K562 (cell line): ENCODE measurements at regions not wholly inside any gene's neighbourhood (a gene's known extent, or its start where the extent isn't known, plus 50 kb on each side); places are given as distances from the start of the nearest gene placed in this dataset.

Source experiments
- ATF7 ChIP-seq: fragments of 450-650 bp; IDR thresholded peaks from 2 replicates; pipeline ENCODE4 v1.7.1; 2014; ENCODE audit warnings: mild to moderate bottlenecking, moderate library complexity
- FOS ChIP-seq: IDR thresholded peaks from 3 replicates; pipeline ENCODE4 v1.6.1; 2011; ENCODE audit not compliant: insufficient read length; ENCODE audit errors: extremely low read depth
- L3MBTL2 ChIP-seq: fragments of 450-650 bp; IDR thresholded peaks from 2 replicates; pipeline ENCODE4 v1.6.1; 2016; ENCODE audit warnings: mild to moderate bottlenecking, moderate library complexity
- MBD2 ChIP-seq: sonication (generic); IDR thresholded peaks from 2 replicates; pipeline ENCODE4 v1.6.1; 2016; ENCODE audit warnings: low read depth, borderline replicate concordance
- PHB ChIP-seq: fragments of 250-450 bp; sonication (Bioruptor Pico); IDR thresholded peaks from 2 replicates; pipeline ENCODE4 v1.5.0; 2021
- ZFX ChIP-seq: sonication (generic); formaldehyde crosslinking; IDR thresholded peaks from 2 replicates; pipeline ENCODE4 v1.8.0; 2022; ENCODE audit warnings: mild to moderate bottlenecking, missing genetic modification reagents, moderate library complexity
- ZNF695 ChIP-seq: fragments of 450-650 bp; formaldehyde crosslinking; IDR thresholded peaks from 2 replicates; pipeline ENCODE4 v1.4.0; 2020; ENCODE audit warnings: mild to moderate bottlenecking, moderate library complexity
- ZNF830 ChIP-seq: fragments of 250-450 bp; sonication (Bioruptor Pico); IDR thresholded peaks from 2 replicates; pipeline ENCODE4 v1.5.0; 2021; ENCODE audit warnings: mild to moderate bottlenecking
- TF ChIP-seq, protein P1 (sequence below): fragments of 250-450 bp; sonication (Bioruptor Pico); IDR thresholded peaks from 2 replicates; pipeline ENCODE4 v1.9.0; 2021; ENCODE audit warnings: mild to moderate bottlenecking, inconsistent platforms
- TF ChIP-seq, protein P2 (sequence below): fragments of 450-650 bp; IDR thresholded peaks from 2 replicates; pipeline ENCODE4 v1.6.1; 2018; ENCODE audit not compliant: partially characterized antibody
- TF ChIP-seq, protein P3 (sequence below): fragments of 450-650 bp; conservative IDR thresholded peaks from 2 replicates; pipeline ENCODE4 v1.6.1; 2016; ENCODE audit warnings: missing genetic modification characterization, low read depth, mild to moderate bottlenecking, missing compliant biosample characterization, moderate library complexity
- TF ChIP-seq, protein P4 (sequence below): sonication (generic); formaldehyde crosslinking; IDR thresholded peaks from 2 replicates; pipeline ENCODE4 v1.8.0; 2022; ENCODE audit warnings: mild to moderate bottlenecking, missing genetic modification reagents
- TF ChIP-seq, protein P5 (sequence below): fragments of 150-350 bp; IDR thresholded peaks from 2 replicates; pipeline ENCODE4 v1.6.1; 2014; ENCODE audit warnings: low read depth, mild to moderate bottlenecking, low read length, borderline replicate concordance

DNA sequence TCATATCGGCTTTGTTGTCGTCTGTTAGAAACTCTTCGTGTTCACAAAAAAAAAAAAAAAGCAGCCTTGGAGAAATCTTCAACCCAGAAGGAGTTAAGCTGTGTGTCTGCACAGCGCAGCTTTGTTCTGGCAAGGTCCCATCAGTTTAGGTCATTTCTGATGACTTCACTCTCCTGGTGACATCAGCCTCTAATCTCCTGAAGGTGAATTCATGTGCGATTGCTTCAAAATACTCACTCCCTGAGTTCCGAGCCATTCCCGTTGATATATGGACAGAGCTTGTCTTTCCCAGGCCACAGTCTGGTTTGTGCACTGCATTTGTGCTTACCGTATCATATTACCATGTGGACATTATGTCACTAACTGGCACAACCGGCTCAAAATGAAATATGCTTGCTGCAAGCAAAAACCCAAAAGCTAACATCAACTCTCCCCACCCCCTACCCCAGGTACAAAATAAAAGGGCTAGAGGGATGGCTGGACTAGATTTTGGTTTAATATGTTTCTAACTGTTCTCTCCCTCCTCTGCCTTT, 342.4 kb downstream of the KCNRG start (continued):
- TF ChIP-seq, protein P1, sequence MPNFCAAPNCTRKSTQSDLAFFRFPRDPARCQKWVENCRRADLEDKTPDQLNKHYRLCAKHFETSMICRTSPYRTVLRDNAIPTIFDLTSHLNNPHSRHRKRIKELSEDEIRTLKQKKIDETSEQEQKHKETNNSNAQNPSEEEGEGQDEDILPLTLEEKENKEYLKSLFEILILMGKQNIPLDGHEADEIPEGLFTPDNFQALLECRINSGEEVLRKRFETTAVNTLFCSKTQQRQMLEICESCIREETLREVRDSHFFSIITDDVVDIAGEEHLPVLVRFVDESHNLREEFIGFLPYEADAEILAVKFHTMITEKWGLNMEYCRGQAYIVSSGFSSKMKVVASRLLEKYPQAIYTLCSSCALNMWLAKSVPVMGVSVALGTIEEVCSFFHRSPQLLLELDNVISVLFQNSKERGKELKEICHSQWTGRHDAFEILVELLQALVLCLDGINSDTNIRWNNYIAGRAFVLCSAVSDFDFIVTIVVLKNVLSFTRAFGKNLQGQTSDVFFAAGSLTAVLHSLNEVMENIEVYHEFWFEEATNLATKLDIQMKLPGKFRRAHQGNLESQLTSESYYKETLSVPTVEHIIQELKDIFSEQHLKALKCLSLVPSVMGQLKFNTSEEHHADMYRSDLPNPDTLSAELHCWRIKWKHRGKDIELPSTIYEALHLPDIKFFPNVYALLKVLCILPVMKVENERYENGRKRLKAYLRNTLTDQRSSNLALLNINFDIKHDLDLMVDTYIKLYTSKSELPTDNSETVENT (CRISPR knock-in tag): no peak
- TF ChIP-seq, protein P2, sequence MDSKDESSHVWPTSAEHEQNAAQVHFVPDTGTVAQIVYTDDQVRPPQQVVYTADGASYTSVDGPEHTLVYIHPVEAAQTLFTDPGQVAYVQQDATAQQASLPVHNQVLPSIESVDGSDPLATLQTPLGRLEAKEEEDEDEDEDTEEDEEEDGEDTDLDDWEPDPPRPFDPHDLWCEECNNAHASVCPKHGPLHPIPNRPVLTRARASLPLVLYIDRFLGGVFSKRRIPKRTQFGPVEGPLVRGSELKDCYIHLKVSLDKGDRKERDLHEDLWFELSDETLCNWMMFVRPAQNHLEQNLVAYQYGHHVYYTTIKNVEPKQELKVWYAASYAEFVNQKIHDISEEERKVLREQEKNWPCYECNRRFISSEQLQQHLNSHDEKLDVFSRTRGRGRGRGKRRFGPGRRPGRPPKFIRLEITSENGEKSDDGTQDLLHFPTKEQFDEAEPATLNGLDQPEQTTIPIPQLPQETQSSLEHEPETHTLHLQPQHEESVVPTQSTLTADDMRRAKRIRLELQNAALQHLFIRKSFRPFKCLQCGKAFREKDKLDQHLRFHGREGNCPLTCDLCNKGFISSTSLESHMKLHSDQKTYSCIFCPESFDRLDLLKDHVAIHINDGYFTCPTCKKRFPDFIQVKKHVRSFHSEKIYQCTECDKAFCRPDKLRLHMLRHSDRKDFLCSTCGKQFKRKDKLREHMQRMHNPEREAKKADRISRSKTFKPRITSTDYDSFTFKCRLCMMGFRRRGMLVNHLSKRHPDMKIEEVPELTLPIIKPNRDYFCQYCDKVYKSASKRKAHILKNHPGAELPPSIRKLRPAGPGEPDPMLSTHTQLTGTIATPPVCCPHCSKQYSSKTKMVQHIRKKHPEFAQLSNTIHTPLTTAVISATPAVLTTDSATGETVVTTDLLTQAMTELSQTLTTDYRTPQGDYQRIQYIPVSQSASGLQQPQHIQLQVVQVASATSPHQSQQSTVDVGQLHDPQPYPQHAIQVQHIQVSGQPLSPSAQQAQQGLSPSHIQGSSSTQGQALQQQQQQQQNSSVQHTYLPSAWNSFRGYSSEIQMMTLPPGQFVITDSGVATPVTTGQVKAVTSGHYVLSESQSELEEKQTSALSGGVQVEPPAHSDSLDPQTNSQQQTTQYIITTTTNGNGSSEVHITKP: no peak
- TF ChIP-seq PHB (no peak), ZFX (CRISPR knock-in tag) (no peak), ZNF695 (CRISPR knock-in tag) (no peak), L3MBTL2 (peak; percentile 38; the same call in 1 of the 2 replicates), ZNF830 (CRISPR knock-in tag) (no peak), MBD2 (no peak), FOS (no peak), ATF7 (peak; percentile 97)
- TF ChIP-seq, protein P3, sequence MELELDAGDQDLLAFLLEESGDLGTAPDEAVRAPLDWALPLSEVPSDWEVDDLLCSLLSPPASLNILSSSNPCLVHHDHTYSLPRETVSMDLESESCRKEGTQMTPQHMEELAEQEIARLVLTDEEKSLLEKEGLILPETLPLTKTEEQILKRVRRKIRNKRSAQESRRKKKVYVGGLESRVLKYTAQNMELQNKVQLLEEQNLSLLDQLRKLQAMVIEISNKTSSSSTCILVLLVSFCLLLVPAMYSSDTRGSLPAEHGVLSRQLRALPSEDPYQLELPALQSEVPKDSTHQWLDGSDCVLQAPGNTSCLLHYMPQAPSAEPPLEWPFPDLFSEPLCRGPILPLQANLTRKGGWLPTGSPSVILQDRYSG (tag): no peak
- TF ChIP-seq, protein P4, sequence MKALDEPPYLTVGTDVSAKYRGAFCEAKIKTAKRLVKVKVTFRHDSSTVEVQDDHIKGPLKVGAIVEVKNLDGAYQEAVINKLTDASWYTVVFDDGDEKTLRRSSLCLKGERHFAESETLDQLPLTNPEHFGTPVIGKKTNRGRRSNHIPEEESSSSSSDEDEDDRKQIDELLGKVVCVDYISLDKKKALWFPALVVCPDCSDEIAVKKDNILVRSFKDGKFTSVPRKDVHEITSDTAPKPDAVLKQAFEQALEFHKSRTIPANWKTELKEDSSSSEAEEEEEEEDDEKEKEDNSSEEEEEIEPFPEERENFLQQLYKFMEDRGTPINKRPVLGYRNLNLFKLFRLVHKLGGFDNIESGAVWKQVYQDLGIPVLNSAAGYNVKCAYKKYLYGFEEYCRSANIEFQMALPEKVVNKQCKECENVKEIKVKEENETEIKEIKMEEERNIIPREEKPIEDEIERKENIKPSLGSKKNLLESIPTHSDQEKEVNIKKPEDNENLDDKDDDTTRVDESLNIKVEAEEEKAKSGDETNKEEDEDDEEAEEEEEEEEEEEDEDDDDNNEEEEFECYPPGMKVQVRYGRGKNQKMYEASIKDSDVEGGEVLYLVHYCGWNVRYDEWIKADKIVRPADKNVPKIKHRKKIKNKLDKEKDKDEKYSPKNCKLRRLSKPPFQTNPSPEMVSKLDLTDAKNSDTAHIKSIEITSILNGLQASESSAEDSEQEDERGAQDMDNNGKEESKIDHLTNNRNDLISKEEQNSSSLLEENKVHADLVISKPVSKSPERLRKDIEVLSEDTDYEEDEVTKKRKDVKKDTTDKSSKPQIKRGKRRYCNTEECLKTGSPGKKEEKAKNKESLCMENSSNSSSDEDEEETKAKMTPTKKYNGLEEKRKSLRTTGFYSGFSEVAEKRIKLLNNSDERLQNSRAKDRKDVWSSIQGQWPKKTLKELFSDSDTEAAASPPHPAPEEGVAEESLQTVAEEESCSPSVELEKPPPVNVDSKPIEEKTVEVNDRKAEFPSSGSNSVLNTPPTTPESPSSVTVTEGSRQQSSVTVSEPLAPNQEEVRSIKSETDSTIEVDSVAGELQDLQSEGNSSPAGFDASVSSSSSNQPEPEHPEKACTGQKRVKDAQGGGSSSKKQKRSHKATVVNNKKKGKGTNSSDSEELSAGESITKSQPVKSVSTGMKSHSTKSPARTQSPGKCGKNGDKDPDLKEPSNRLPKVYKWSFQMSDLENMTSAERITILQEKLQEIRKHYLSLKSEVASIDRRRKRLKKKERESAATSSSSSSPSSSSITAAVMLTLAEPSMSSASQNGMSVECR (CRISPR knock-in tag): no peak
- TF ChIP-seq, protein P5, sequence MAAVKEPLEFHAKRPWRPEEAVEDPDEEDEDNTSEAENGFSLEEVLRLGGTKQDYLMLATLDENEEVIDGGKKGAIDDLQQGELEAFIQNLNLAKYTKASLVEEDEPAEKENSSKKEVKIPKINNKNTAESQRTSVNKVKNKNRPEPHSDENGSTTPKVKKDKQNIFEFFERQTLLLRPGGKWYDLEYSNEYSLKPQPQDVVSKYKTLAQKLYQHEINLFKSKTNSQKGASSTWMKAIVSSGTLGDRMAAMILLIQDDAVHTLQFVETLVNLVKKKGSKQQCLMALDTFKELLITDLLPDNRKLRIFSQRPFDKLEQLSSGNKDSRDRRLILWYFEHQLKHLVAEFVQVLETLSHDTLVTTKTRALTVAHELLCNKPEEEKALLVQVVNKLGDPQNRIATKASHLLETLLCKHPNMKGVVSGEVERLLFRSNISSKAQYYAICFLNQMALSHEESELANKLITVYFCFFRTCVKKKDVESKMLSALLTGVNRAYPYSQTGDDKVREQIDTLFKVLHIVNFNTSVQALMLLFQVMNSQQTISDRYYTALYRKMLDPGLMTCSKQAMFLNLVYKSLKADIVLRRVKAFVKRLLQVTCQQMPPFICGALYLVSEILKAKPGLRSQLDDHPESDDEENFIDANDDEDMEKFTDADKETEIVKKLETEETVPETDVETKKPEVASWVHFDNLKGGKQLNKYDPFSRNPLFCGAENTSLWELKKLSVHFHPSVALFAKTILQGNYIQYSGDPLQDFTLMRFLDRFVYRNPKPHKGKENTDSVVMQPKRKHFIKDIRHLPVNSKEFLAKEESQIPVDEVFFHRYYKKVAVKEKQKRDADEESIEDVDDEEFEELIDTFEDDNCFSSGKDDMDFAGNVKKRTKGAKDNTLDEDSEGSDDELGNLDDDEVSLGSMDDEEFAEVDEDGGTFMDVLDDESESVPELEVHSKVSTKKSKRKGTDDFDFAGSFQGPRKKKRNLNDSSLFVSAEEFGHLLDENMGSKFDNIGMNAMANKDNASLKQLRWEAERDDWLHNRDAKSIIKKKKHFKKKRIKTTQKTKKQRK: no peak
